GM23248 (cell line): ENCODE measurements at regions not wholly inside any gene's neighbourhood (a gene's known extent, or its start where the extent isn't known, plus 50 kb on each side); places are given as distances from the start of the nearest gene placed in this dataset.

Experiments used
- EZH2 ChIP-seq: fragments of 200-600 bp; sonication (generic); IDR thresholded peaks from 2 replicates; pipeline ENCODE4 v1.6.1; 2018; ENCODE audit warnings: antibody characterized with exemption, mild to moderate bottlenecking; ENCODE audit not compliant: insufficient read depth, poor library complexity, severe bottlenecking
- EZH2phosphoT487 ChIP-seq: fragments of 200-600 bp; sonication (generic); IDR thresholded peaks from 2 replicates; pipeline ENCODE4 v1.6.1; 2018; ENCODE audit warnings: antibody characterized with exemption, moderate library complexity, mild to moderate bottlenecking, low read depth; ENCODE audit not compliant: insufficient read depth

DNA sequence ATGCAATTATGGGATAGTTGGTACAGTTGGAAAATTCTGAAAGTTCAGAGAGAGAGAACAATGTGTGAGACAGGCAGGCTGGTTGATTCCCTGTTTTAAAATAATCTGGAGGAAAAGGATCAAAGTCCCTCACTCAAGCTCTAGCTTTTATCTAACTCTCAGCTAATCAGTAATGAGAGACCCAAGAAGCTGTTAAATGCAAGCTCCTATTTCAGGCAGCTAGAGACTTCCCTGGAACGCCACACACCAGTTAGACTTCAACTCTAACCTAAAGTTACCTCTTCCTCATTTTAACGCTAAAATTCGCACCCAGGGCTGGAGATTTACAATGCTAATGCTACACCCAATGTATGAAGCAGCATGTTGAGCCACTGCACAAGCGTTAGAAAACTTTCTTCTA, 243.1 kb downstream of the EN1 start:
- TF ChIP-seq EZH2, result no peak
- no peak for TF ChIP-seq EZH2phosphoT487
